CD8-positive, alpha-beta memory T cell (primary cell): ENCODE measurements at regions not wholly inside any gene's neighbourhood (a gene's known extent, or its start where the extent isn't known, plus 50 kb on each side); places are given as distances from the start of the nearest gene placed in this dataset.
A peak's percentile ranks its signal among the peaks of the same experiment; 100 is the strongest.
"Not testable (repeated sequence)": the region's sequence is repeated elsewhere in the genome, so short reads cannot be mapped to it uniquely, and the experiment has no call there.

Experiments used
- CTCF ChIA-PET: fragments of 350-600 bp; sonication (Branson Sonifier 250); formaldehyde crosslinking; loops from one replicate; lab custom pipeline; 2021; ENCODE audit warnings: antibody characterized with exemption; lab: Charles Lee
- POLR2A ChIA-PET: fragments of 350-600 bp; sonication (Branson Sonifier 250); formaldehyde crosslinking; loops from one replicate; lab custom pipeline; 2021; ENCODE audit warnings: antibody characterized with exemption; lab: Charles Lee
- DNase-seq, 5 donors: peaks; one replicate each; pipeline versions ENCODE4 v3.0.0 to v3.0.0-alpha.2; 2020 to 2022; ENCODE audit warnings: mixed read lengths in 1 of 5
- H3K27ac ChIP-seq: one replicate; pipeline ENCODE4 v1.7.0; 2013; ENCODE audit warnings: low read depth, mild to moderate bottlenecking, low read length, moderate library complexity
- H3K27me3 ChIP-seq: 2 replicates; pipeline ENCODE4 v1.7.0; 2013; ENCODE audit warnings: low read length, mild to moderate bottlenecking; ENCODE audit not compliant: insufficient read depth, poor library complexity, severe bottlenecking
- H3K36me3 ChIP-seq: 2 replicates; pipeline ENCODE4 v1.7.0; 2013; ENCODE audit warnings: mild to moderate bottlenecking, low read length, moderate library complexity; ENCODE audit not compliant: insufficient read depth
- H3K4me1 ChIP-seq: 2 replicates; pipeline ENCODE4 v1.7.0; 2013; ENCODE audit warnings: mild to moderate bottlenecking, low read length, moderate library complexity; ENCODE audit not compliant: insufficient read depth
- H3K4me3 ChIP-seq: 2 replicates; pipeline ENCODE4 v1.7.0; 2013; ENCODE audit warnings: mild to moderate bottlenecking, low read length
- H3K9me3 ChIP-seq: 2 replicates; pipeline ENCODE4 v1.7.0; 2013; ENCODE audit warnings: mild to moderate bottlenecking, low read length
- H3K27ac Mint-ChIP-seq, 8 donors: one replicate each; pipeline ENCODE4 v1.8.0; 2020 to 2021; ENCODE audit warnings: mixed read lengths in 8 of 8, mild to moderate bottlenecking in 6 of 8, inconsistent platforms in 3 of 8, moderate library complexity in 3 of 8
- H3K27me3 Mint-ChIP-seq, 2 donors: one replicate each; pipeline ENCODE4 v1.8.0; 2020 to 2021; ENCODE audit warnings: mixed read lengths in 2 of 2, mild to moderate bottlenecking in 1 of 2, moderate library complexity in 1 of 2
- H3K36me3 Mint-ChIP-seq, 3 donors: one replicate each; pipeline ENCODE4 v1.8.0; 2020 to 2021; ENCODE audit warnings: mixed read lengths in 3 of 3, inconsistent platforms in 1 of 3, mild to moderate bottlenecking in 1 of 3
- H3K4me1 Mint-ChIP-seq, 3 donors: one replicate each; pipeline ENCODE4 v1.8.0; 2020 to 2021; ENCODE audit warnings: mixed read lengths in 3 of 3, inconsistent platforms in 1 of 3, mild to moderate bottlenecking in 1 of 3
- H3K4me3 Mint-ChIP-seq, 7 donors: one replicate each; pipeline ENCODE4 v1.8.0; 2020 to 2021; ENCODE audit warnings: mixed read lengths in 7 of 7, mild to moderate bottlenecking in 6 of 7, moderate library complexity in 4 of 7, inconsistent platforms in 2 of 7
- H3K9me3 Mint-ChIP-seq, 5 donors: one replicate each; pipeline ENCODE4 v1.8.0; 2020 to 2022; ENCODE audit warnings: mixed read lengths in 5 of 5, mild to moderate bottlenecking in 3 of 5, moderate library complexity in 2 of 5, inconsistent platforms in 1 of 5

DNA sequence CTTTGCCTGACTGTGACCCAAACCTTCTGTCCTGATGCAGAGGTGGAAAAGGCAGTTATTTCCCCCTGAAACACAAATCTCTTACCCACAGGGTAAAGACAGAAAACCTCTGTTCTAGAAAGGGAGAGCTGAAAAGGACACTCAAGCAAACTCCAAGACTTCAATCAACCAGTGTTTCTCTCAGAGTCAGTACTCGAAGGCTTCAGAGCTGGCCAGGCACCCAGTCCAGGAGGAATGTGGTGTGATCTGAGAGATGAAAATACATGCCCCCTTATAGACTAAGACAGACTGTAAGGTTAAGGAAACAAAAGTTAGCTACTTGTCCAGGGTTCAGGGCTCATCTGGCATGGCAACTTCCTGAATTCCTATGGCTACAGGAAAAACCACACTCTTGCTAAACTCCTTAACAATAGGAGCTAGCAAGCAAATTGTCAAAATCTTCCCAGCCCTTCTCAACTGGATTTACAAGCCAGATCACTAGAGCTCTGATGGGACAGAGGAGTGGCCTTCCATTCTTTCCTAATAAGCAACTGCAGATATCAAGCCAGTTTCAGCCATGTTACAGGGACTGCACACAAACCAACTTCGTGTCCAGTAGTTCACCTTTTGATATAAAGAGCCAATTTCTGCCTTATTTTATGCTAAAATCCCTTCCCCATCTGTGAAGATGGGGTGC is 110.9 kb downstream of the PPIAL4G start:
- not testable (repeated sequence) for H3K4me3 ChIP-seq, DNase-seq, H3K27me3 Mint-ChIP-seq, H3K27me3 ChIP-seq, H3K36me3 ChIP-seq, H3K27ac ChIP-seq, H3K9me3 Mint-ChIP-seq, H3K9me3 ChIP-seq, H3K36me3 Mint-ChIP-seq
- peaks cover 45% of the 10 kb centered on the region for H3K4me1 ChIP-seq
- ChIA-PET POLR2A (interaction anchor here (1.0 to 1.6 kb wide), 2 partner anchors 16 to 150 kb away, joined by 5 to 8 read pairs; no protein-coding TSS in a partner anchor), CTCF (interaction anchor here (0.9 to 2.0 kb wide), 5 partner anchors 13 to 58 kb away, joined by 3 to 12 read pairs (median 6); no protein-coding TSS in a partner anchor)
- Mint-ChIP-seq H3K4me1 (peaks cover 33 to 49% (median 43%) of the 10 kb centered on the region in 3 donors), H3K27ac (peak overlapping the region; percentile 90 to 99 (median 96)), H3K4me3 (peak overlapping the region; percentile 60 to 90 (median 81))

DNA sequence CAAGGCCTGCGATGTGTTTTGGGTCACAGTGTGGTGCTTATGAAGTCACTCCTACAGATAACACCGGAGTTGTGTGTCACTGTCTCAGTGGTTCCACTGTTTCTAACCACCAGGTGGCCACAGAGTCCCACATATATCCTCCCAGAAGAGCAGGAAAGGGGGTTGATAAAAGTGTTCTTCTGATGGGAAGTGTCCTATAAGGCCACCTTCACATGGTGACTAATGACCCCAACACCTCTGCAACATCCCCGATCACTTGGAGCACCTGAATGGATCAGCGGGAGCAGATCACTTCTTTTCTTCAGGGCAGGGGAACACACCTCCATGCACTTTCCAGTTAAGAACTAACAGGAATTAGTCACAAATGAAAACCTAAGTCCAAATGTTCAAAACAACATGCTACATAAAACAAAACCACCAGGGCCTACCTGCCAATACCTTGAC is 111.5 kb downstream of the PPIAL4G start:
- not testable (repeated sequence) for H3K9me3 ChIP-seq, H3K27ac ChIP-seq, H3K36me3 ChIP-seq, H3K27me3 Mint-ChIP-seq, H3K36me3 Mint-ChIP-seq, H3K9me3 Mint-ChIP-seq, H3K27me3 ChIP-seq, H3K4me3 ChIP-seq
- ChIA-PET CTCF (interaction anchor here (0.9 to 2.0 kb wide), 5 partner anchors 14 to 58 kb away, joined by 3 to 12 read pairs (median 6); no protein-coding TSS in a partner anchor), POLR2A (interaction anchor here (1.0 kb wide), 1 partner anchor 17 kb away, joined by 5 read pairs; no protein-coding TSS in a partner anchor)
- peaks cover 45% of the 10 kb centered on the region for H3K4me1 ChIP-seq
- DNase-seq, result peak; percentile 49 to 83 (median 67)
- peak overlapping the region; percentile 90 to 99 (median 96) for H3K27ac Mint-ChIP-seq
- peak overlapping the region; percentile 2 to 83 (median 78) for H3K4me3 Mint-ChIP-seq
- peaks cover 35 to 49% (median 43%) of the 10 kb centered on the region in 3 donors for H3K4me1 Mint-ChIP-seq

DNA sequence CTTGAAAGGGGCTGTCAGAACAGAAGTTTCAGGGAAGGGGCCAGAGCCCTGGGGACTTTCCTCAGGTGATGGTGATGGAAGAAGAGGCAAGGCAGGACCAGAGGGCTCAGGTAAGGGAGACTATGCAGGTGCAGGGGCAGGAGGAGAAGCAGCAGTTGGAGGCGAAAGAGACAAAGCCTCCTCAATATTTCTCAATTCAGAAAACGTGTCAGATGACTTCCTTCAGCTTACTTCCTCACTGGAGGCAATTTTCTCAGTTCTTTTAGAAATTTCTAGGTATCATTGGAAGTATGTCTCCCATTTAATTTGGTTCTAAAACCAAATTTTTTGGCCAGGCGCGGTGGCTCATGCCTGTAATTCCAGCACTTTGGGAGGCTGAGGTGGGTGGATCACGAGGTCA is 112.4 kb downstream of the PPIAL4G start:
- H3K27me3 Mint-ChIP-seq, H3K36me3 ChIP-seq, H3K27me3 ChIP-seq, H3K4me3 Mint-ChIP-seq, H3K9me3 ChIP-seq, H3K9me3 Mint-ChIP-seq, H3K36me3 Mint-ChIP-seq, POLR2A ChIA-PET, H3K27ac ChIP-seq, H3K4me3 ChIP-seq: not testable (repeated sequence)
- peak in 1 of 5 donors; percentile 16 for DNase-seq
- CTCF ChIA-PET, result interaction anchor here (1.7 to 2.0 kb wide), 2 partner anchors 15 to 26 kb away, joined by 5 to 7 read pairs; no protein-coding TSS in a partner anchor
- peaks cover 45% of the 10 kb centered on the region for H3K4me1 ChIP-seq
- Mint-ChIP-seq H3K27ac (peak overlapping the region in 7 of 8 donors; percentile 34 to 94 (median 60)), H3K4me1 (peaks cover 40 to 49% (median 41%) of the 10 kb centered on the region in 3 donors)

- H3K4me3 ChIP-seq, result no peak overlapping the region
- no peak overlapping the region for H3K4me3 Mint-ChIP-seq
- POLR2A ChIA-PET, result no interaction called here
Measured at GRCh38 chr1:148367596-148367995, 115.5 kb downstream of the PPIAL4G start.

GRCh38 chr1:148366136-148366753 is 116.9 kb downstream of the PPIAL4G start:
- H3K27ac ChIP-seq, H3K4me3 Mint-ChIP-seq, H3K36me3 ChIP-seq, CTCF ChIA-PET, H3K4me3 ChIP-seq, H3K27me3 Mint-ChIP-seq, H3K36me3 Mint-ChIP-seq, DNase-seq, H3K9me3 Mint-ChIP-seq, H3K27me3 ChIP-seq, H3K9me3 ChIP-seq, POLR2A ChIA-PET: not testable (repeated sequence)
- H3K27ac Mint-ChIP-seq, result peak overlapping the region in 3 of 8 donors; percentile 33 to 79 (median 41)
- peaks cover 30% of the 10 kb centered on the region for H3K4me1 ChIP-seq
- peaks cover 38 to 43% (median 40%) of the 10 kb centered on the region in 3 donors for H3K4me1 Mint-ChIP-seq

More at GRCh38 chr1:148367596-148367995, 115.5 kb downstream of the PPIAL4G start:
- Histone ChIP-seq H3K27me3 (no peaks in the 10 kb centered on the region), H3K4me1 (peaks cover 32% of the 10 kb centered on the region), H3K9me3 (no peaks in the 10 kb centered on the region), H3K27ac (no peak overlapping the region), H3K36me3 (no peaks in the 10 kb centered on the region)
- H3K9me3 Mint-ChIP-seq, result no peaks in the 10 kb centered on the region
- DNase-seq, result no peak
- peak overlapping the region in 1 of 8 donors; percentile 15 for H3K27ac Mint-ChIP-seq
- H3K36me3 Mint-ChIP-seq, result no peaks in the 10 kb centered on the region
- no peaks in the 10 kb centered on the region for H3K27me3 Mint-ChIP-seq
- CTCF ChIA-PET, result no interaction called here
- H3K4me1 Mint-ChIP-seq, result peaks cover 40 to 43% (median 40%) of the 10 kb centered on the region in 3 donors

GRCh38 chr1:148365151-148365550 is 118.0 kb downstream of the PPIAL4G start:
- Mint-ChIP-seq H3K4me1 (peaks cover 34 to 40% (median 35%) of the 10 kb centered on the region in 3 donors), H3K27ac (peak overlapping the region in 1 of 8 donors; percentile 53)
- H3K27me3 ChIP-seq, H3K9me3 ChIP-seq, H3K4me3 ChIP-seq, H3K36me3 ChIP-seq, H3K36me3 Mint-ChIP-seq, H3K27ac ChIP-seq, H3K9me3 Mint-ChIP-seq, H3K4me3 Mint-ChIP-seq, POLR2A ChIA-PET, H3K27me3 Mint-ChIP-seq, DNase-seq: not testable (repeated sequence)
- CTCF ChIA-PET, result interaction anchor here (0.9 kb wide), 1 partner anchor 11 kb away, joined by 3 read pairs; no protein-coding TSS in a partner anchor
- H3K4me1 ChIP-seq, result peaks cover 19% of the 10 kb centered on the region

DNA sequence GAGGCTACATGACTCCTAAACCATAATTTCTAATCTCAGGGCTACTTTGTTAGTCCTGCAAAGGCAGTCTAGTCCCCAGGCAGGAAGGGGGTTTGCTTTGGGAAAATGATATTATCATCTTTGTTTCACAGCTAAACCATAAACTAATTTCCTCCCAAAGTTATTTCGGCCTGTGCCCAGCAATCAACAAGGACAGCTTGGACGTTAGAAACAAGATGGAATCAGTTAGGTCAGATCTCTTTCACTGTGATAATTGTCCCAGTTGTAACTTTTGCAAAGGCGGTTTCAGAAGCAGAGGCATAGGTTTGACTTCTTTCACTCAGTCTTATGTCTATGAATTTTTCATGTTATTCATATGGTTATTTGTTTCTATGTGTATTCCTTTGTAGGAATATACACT is 119.1 kb downstream of the PPIAL4G start:
- POLR2A ChIA-PET, CTCF ChIA-PET, H3K36me3 ChIP-seq, H3K27ac Mint-ChIP-seq, H3K9me3 Mint-ChIP-seq, H3K4me3 ChIP-seq, H3K27ac ChIP-seq, H3K36me3 Mint-ChIP-seq, DNase-seq, H3K27me3 ChIP-seq, H3K27me3 Mint-ChIP-seq, H3K9me3 ChIP-seq: not testable (repeated sequence)
- peaks cover 19% of the 10 kb centered on the region for H3K4me1 ChIP-seq
- peaks cover 34 to 40% (median 35%) of the 10 kb centered on the region in 3 donors for H3K4me1 Mint-ChIP-seq
- peak overlapping the region in 2 of 7 donors; percentile 10 to 79 for H3K4me3 Mint-ChIP-seq

DNA sequence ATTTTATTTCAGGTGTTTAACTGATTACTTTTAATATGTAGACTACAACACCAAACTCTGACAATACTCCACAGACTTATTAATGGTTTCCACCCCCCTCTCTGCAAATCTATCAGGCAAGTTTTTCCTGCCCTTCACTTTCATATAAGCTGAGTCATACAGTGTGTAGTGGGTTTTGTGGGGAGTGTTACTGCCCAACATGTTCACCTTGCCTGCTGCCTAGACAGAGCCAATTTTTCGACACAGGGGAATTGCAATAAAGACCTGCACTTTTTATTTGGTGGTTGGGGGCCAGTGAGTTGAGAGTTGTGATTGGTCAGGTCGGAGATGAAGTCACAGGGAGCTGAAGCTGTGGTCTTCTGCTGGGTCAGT is 119.7 kb downstream of the PPIAL4G start:
- Histone ChIP-seq H3K9me3 (no peaks in the 10 kb centered on the region), H3K4me1 (peaks cover 19% of the 10 kb centered on the region), H3K4me3 (no peak overlapping the region), H3K27ac (no peak overlapping the region), H3K36me3 (no peaks in the 10 kb centered on the region), H3K27me3 (no peaks in the 10 kb centered on the region)
- Mint-ChIP-seq H3K36me3 (no peaks in the 10 kb centered on the region), H3K27me3 (peaks cover 9 to 10% of the 10 kb centered on the region in 2 donors), H3K4me1 (peaks cover 34 to 40% (median 35%) of the 10 kb centered on the region in 3 donors), H3K9me3 (no peaks in the 10 kb centered on the region), H3K27ac (peak overlapping the region in 1 of 8 donors; percentile 52), H3K4me3 (peak overlapping the region in 6 of 7 donors; percentile 79 to 93 (median 88))
- ChIA-PET CTCF (interaction anchor here (0.6 kb wide), 1 partner anchor 197 kb away, joined by 3 read pairs; no protein-coding TSS in a partner anchor), POLR2A (no interaction called here)
- DNase-seq, result no peak
